K562 (cell line): ENCODE measurements at regions not wholly inside any gene's neighbourhood (a gene's known extent, or its start where the extent isn't known, plus 50 kb on each side); places are given as distances from the start of the nearest gene placed in this dataset.
A peak's percentile ranks its signal among the peaks of the same experiment; 100 is the strongest.

ENCODE experiments used
- CHCHD3 ChIP-seq: fragments of 250-450 bp; sonication (Bioruptor Pico); IDR thresholded peaks from 2 replicates; pipeline ENCODE4 v2.1.2; 2022; ENCODE audit warnings: mild to moderate bottlenecking
- CREB1 ChIP-seq, 2 experiments: sonication (generic) in 1 of 2; formaldehyde crosslinking in 1 of 2; IDR thresholded peaks; 2 replicates each; pipeline versions ENCODE4 v1.6.1 to v1.8.0; 2012 to 2022; ENCODE audit warnings: inconsistent platforms in 1 of 2, mild to moderate bottlenecking in 1 of 2, missing genetic modification reagents in 1 of 2, moderate library complexity in 1 of 2
- ELF1 ChIP-seq: fragments of 200-800 bp; sonication (Bioruptor generic); IDR thresholded peaks from 2 replicates; pipeline ENCODE4 v1.6.1; 2016; ENCODE audit warnings: missing genetic modification characterization, missing compliant biosample characterization
- ELF2 ChIP-seq: fragments of 250-450 bp; sonication (Bioruptor Pico); IDR thresholded peaks from 2 replicates; pipeline ENCODE4 v1.5.0; 2021; ENCODE audit warnings: mild to moderate bottlenecking
- ELF4 ChIP-seq: fragments of 450-650 bp; formaldehyde crosslinking; IDR thresholded peaks from 2 replicates; pipeline ENCODE4 v1.4.0; 2022; ENCODE audit warnings: missing genetic modification characterization
- ETV1 ChIP-seq: fragments of 450-650 bp; conservative IDR thresholded peaks from 2 replicates; pipeline ENCODE4 v1.6.1; 2016; ENCODE audit warnings: missing genetic modification characterization, control low read depth, low read depth, missing compliant biosample characterization
- FOXA1 ChIP-seq: fragments of 450-650 bp; IDR thresholded peaks from 2 replicates; pipeline ENCODE4 v1.6.1; 2016; ENCODE audit warnings: mild to moderate bottlenecking, borderline replicate concordance
- HINFP ChIP-seq: fragments of 450-650 bp; conservative IDR thresholded peaks from 2 replicates; pipeline ENCODE4 v1.6.1; 2016; ENCODE audit warnings: missing genetic modification characterization, low read depth, mild to moderate bottlenecking, control low read depth, missing compliant biosample characterization
- HLTF ChIP-seq: fragments of 450-650 bp; IDR thresholded peaks from 2 replicates; pipeline ENCODE4 v1.6.1; 2016
- KAT7 ChIP-seq: sonication (generic); formaldehyde crosslinking; IDR thresholded peaks from 2 replicates; pipeline ENCODE4 v1.8.0; 2022; ENCODE audit warnings: missing genetic modification reagents, mild to moderate bottlenecking, borderline replicate concordance
- MAZ ChIP-seq, 2 experiments: fragments of 450-650 bp in 1 of 2; sonication (generic) in 1 of 2; formaldehyde crosslinking; IDR thresholded peaks in 1 of 2; conservative IDR thresholded peaks in 1 of 2; 2 replicates each; pipeline versions ENCODE4 v1.4.0 to v1.5.0; 2020; ENCODE audit warnings: mild to moderate bottlenecking in 1 of 2, missing genetic modification reagents in 1 of 2
- NFE2 ChIP-seq: IDR thresholded peaks from 2 replicates; pipeline ENCODE4 v1.6.1; 2014; ENCODE audit warnings: antibody characterized with exemption, low read depth
- NR2C1 ChIP-seq, 2 experiments: fragments of 450-650 bp; IDR thresholded peaks; 2 replicates each; pipeline ENCODE4 v1.6.1; 2017; ENCODE audit warnings: mild to moderate bottlenecking in 2 of 2, antibody characterized with exemption in 1 of 2, inconsistent platforms in 1 of 2, missing compliant biosample characterization in 1 of 2, missing genetic modification characterization in 1 of 2
- NR3C1 ChIP-seq: sonication (generic); formaldehyde crosslinking; IDR thresholded peaks from 2 replicates; pipeline ENCODE4 v1.8.1; 2022; ENCODE audit warnings: missing genetic modification reagents
- PBX2 ChIP-seq, 2 experiments: IDR thresholded peaks in 1 of 2; conservative IDR thresholded peaks in 1 of 2; 2 replicates each; pipeline ENCODE4 v1.6.1; 2016; ENCODE audit warnings: low read depth in 2 of 2, mild to moderate bottlenecking in 1 of 2, missing compliant biosample characterization in 1 of 2, missing genetic modification characterization in 1 of 2, moderate library complexity in 1 of 2
- PRMT5 ChIP-seq: sonication (generic); formaldehyde crosslinking; IDR thresholded peaks from 2 replicates; pipeline ENCODE4 v1.5.0; 2020; ENCODE audit warnings: missing genetic modification reagents
- RB1 ChIP-seq: fragments of 450-650 bp; IDR thresholded peaks from 2 replicates; pipeline ENCODE4 v1.6.1; 2017; ENCODE audit warnings: low read depth, mild to moderate bottlenecking
- RCOR1 ChIP-seq, 2 experiments: IDR thresholded peaks; 2 replicates each; pipeline ENCODE4 v1.6.1; 2012; ENCODE audit warnings: low read depth in 2 of 2, low read length in 2 of 2, borderline replicate concordance in 1 of 2, improper control_type of control experiment in 1 of 2
- SMAD3 ChIP-seq: fragments of 450-650 bp; formaldehyde crosslinking; conservative IDR thresholded peaks from 2 replicates; pipeline ENCODE4 v1.4.0; 2020; ENCODE audit warnings: mild to moderate bottlenecking
- SMC3 ChIP-seq: conservative IDR thresholded peaks from 2 replicates; pipeline ENCODE4 v1.6.1; 2011; ENCODE audit warnings: low read depth, low read length, improper control_type of control experiment; ENCODE audit not compliant: insufficient read depth
- SRF ChIP-seq, 2 experiments: fragments of 250-450, 450-650 bp in 1 of 2; sonication (Bioruptor Pico) in 1 of 2; sonication (generic) in 1 of 2; formaldehyde crosslinking; IDR thresholded peaks; 2 replicates each; pipeline versions ENCODE4 v1.5.0 to v1.5.1; 2020 to 2022; ENCODE audit warnings: mild to moderate bottlenecking in 1 of 2, missing genetic modification reagents in 1 of 2
- TBP ChIP-seq: optimal IDR thresholded peaks from 2 replicates; pipeline ENCODE3; 2011; ENCODE audit warnings: low read depth, low read length, improper control_type of control experiment
- XRCC4 ChIP-seq: IDR thresholded peaks from one replicate; pipeline ENCODE4 v1.6.1; 2011; ENCODE audit not compliant: insufficient read depth, insufficient read length; ENCODE audit errors: extremely low read depth
- ZNF311 ChIP-seq: fragments of 250-450 bp; sonication (Bioruptor Pico); IDR thresholded peaks from 2 replicates; pipeline ENCODE4 v1.4.0; 2020; ENCODE audit warnings: mild to moderate bottlenecking, moderate library complexity
- ZNF764 ChIP-seq: fragments of 250-450 bp; sonication (Bioruptor Pico); IDR thresholded peaks from 2 replicates; pipeline ENCODE4 v1.4.0; 2020; ENCODE audit warnings: low read depth, mild to moderate bottlenecking, moderate library complexity
- ZNF766 ChIP-seq: fragments of 200-800 bp; sonication (Bioruptor generic); conservative IDR thresholded peaks from 2 replicates; pipeline ENCODE4 v1.6.1; 2016; ENCODE audit warnings: missing genetic modification characterization, missing compliant biosample characterization

- peak in 1 of 2 experiments; percentile 35; a peak in 1 of 4 replicates for TF ChIP-seq RCOR1 (IDR thresholded peaks at IDR 0.05; ENCODE audit: borderline replicate concordance in 1 of 2, low read depth in 2 of 2, low read length in 2 of 2)
- TF ChIP-seq ZNF766, result peak; percentile 66; the same call in 1 of the 2 replicates
- no peak for TF ChIP-seq PRMT5 (CRISPR knock-in tag)
- TF ChIP-seq MAZ (CRISPR knock-in tag; conservative IDR thresholded peaks at IDR 0.05 in 1 of 2, IDR thresholded peaks at IDR 0.05 in 1 of 2), result peak in 1 of 2 experiments; percentile 63; a peak in 2 of 4 replicates
- peak; percentile 82 to 98; a peak in 3 of 4 replicates for TF ChIP-seq SRF (CRISPR knock-in tag; IDR thresholded peaks at IDR 0.05)
- TF ChIP-seq ELF2 (CRISPR knock-in tag), result no peak
- no peak for TF ChIP-seq SMAD3
- no peak for TF ChIP-seq CHCHD3
- TF ChIP-seq HINFP (tag), result no peak
- no peak for TF ChIP-seq KAT7 (CRISPR knock-in tag)
- TF ChIP-seq SMC3, result peak; percentile 78
- TF ChIP-seq ZNF311, result no peak
- TF ChIP-seq CREB1 (IDR thresholded peaks at IDR 0.05), result no peak
- no peak for TF ChIP-seq CREB1 (CRISPR knock-in tag; IDR thresholded peaks at IDR 0.05)
- TF ChIP-seq NFE2, result no peak
- TF ChIP-seq PBX2 (CRISPR knock-in tag; IDR thresholded peaks at IDR 0.05; ENCODE audit: low read depth), result no peak
- no peak for TF ChIP-seq PBX2 (tag; conservative IDR thresholded peaks at IDR 0.05; ENCODE audit: low read depth)
- TF ChIP-seq FOXA1, result no peak
- TF ChIP-seq ELF4, result no peak
- no peak for TF ChIP-seq HLTF
- TF ChIP-seq ELF1, result peak; percentile 45; the same call in 1 of the 2 replicates
- TF ChIP-seq ZNF764, result no peak
- TF ChIP-seq ETV1 (tag), result no peak
- no peak for TF ChIP-seq XRCC4
- TF ChIP-seq RB1, result peak; percentile 61; the same call in 1 of the 2 replicates
- peak; percentile 20 for TF ChIP-seq TBP
- TF ChIP-seq NR3C1 (CRISPR knock-in tag), result no peak
- no peak for TF ChIP-seq NR2C1 (IDR thresholded peaks at IDR 0.05)
- TF ChIP-seq NR2C1 (tag; IDR thresholded peaks at IDR 0.05), result no peak
Measured at GRCh38 chr5:157948738-157949410, 89.9 kb upstream of the CLINT1 start (continued).
